ENCODE measurements at regions not wholly inside any gene's neighbourhood (a gene's known extent, or its start where the extent isn't known, plus 50 kb on each side); places are given as distances from the start of the nearest gene placed in this dataset.

DNA sequence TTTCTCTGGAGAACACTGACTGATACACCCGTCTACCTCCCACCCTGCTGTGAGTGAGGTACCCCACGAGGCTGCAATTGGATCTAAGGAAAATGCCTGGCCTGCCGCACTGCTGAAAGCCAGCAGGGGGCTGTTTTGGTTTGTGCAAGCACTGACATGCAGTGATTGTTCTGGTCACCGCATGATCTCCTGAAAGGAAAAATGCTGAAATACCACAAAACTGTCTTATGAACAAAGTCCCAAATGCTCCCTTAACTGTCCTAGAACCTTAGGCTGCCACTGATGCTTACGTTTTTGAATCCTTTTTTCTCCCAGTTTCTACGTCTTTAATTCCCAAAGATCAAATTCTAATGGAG, 132.7 kb downstream of the JCAD start:
- no peak overlapping the region for H3K4me3 Mint-ChIP-seq
- peaks cover 13% of the 10 kb centered on the region for H3K9me3 Mint-ChIP-seq
- no peaks in the 10 kb centered on the region for H3K36me3 Mint-ChIP-seq (ENCODE audit: low read depth)
- DNase-seq (no peak), ATAC-seq (ENCODE audit: low read depth) (no peak)
- TF ChIP-seq, protein P1, sequence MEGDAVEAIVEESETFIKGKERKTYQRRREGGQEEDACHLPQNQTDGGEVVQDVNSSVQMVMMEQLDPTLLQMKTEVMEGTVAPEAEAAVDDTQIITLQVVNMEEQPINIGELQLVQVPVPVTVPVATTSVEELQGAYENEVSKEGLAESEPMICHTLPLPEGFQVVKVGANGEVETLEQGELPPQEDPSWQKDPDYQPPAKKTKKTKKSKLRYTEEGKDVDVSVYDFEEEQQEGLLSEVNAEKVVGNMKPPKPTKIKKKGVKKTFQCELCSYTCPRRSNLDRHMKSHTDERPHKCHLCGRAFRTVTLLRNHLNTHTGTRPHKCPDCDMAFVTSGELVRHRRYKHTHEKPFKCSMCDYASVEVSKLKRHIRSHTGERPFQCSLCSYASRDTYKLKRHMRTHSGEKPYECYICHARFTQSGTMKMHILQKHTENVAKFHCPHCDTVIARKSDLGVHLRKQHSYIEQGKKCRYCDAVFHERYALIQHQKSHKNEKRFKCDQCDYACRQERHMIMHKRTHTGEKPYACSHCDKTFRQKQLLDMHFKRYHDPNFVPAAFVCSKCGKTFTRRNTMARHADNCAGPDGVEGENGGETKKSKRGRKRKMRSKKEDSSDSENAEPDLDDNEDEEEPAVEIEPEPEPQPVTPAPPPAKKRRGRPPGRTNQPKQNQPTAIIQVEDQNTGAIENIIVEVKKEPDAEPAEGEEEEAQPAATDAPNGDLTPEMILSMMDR (IDR thresholded peaks at IDR 0.05): no peak
- POLR2A ChIA-PET: no interaction called here
- peaks cover 6% of the 10 kb centered on the region for H3K27me3 Mint-ChIP-seq
- H3K27ac Mint-ChIP-seq: no peak overlapping the region
- intact Hi-C loops (cut with micrococcal nuclease): no loop called here
- CTCF ChIA-PET: no interaction called here
- no peaks in the 10 kb centered on the region for H3K4me1 Mint-ChIP-seq

DNA sequence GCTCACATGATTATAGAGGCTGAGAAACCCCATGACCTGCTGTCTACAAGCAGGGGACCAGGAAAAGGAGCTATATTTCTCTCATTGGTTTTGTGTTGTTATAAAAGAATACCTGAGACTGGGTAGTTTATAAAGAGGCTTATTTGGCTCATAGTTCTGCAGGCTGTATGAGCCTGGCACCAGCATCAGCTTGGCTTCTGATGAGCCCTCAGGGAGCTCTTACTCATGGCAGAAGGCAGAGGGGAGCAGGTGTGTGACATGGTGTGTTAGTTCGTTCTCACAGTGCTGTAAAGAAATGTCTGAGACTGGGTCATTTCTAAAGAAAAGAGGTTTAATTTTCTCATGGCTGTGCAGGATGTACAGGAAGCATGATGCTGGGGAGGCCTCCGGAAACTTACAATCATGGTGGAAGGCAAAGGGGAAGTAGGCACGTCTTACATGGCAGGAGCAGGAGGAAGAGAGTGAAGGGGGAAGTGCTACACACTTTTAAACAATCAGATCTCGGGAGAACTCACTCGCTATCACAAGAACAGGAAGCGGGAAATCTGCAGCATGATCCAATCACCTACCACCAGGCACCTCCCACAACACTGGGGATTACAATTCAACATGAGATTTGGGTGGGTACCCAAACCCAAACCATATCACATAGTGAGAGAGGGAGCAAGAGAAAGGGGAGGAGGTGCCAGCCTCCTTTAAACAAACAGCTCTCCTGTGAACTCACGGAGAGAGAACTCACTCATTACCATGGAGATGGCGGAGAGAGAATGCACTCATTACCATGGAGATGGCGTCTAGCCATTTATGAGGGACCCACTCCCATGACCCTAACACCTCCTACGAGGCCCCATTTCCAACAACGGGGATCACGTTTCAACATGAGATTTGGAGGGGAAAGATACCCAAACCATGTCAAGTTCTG, 133.4 kb downstream of the JCAD start:
- ChIA-PET CTCF (no interaction called here), POLR2A (no interaction called here)
- Mint-ChIP-seq H3K4me3 (no peak overlapping the region), H3K27ac (no peak overlapping the region), H3K4me1 (no peaks in the 10 kb centered on the region), H3K9me3 (peaks cover 13% of the 10 kb centered on the region), H3K27me3 (peaks cover 6% of the 10 kb centered on the region), H3K36me3 (ENCODE audit: low read depth) (no peaks in the 10 kb centered on the region)
- intact Hi-C loops (cut with micrococcal nuclease): no loop called here
- no peak for ATAC-seq (ENCODE audit: low read depth)
- DNase-seq: no peak
- TF ChIP-seq, protein P1 (IDR thresholded peaks at IDR 0.05): no peak

DNA sequence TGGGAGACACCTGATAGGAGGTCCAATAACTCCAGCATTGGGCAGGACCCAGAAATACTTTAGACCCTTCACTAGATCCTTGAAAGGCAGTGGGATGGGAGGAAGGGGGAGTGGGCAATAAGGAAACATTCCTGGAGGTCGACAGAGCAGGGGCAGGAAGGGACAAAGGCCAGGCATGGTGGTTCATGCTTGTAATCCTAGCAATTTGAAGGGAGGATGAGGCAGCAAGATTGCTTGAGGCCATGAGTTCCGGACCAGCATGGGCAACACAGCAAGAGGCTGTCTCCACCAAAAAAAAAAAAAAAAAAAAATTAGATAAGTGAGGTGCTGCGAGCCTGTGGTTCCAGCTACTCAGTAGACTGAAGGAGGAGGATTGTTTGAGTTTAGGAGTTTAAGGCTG, 134.9 kb downstream of the JCAD start:
- Mint-ChIP-seq H3K27me3 (peaks cover 9% of the 10 kb centered on the region), H3K36me3 (ENCODE audit: low read depth) (no peaks in the 10 kb centered on the region), H3K9me3 (peaks cover 13% of the 10 kb centered on the region), H3K4me3 (no peak overlapping the region), H3K4me1 (no peaks in the 10 kb centered on the region), H3K27ac (no peak overlapping the region)
- DNase-seq (no peak), ATAC-seq (ENCODE audit: low read depth) (no peak)
- ChIA-PET POLR2A (no interaction called here), CTCF (no interaction called here)
- TF ChIP-seq, protein P1 (IDR thresholded peaks at IDR 0.05): no peak
- intact Hi-C loops (cut with micrococcal nuclease): no loop called here

DNA sequence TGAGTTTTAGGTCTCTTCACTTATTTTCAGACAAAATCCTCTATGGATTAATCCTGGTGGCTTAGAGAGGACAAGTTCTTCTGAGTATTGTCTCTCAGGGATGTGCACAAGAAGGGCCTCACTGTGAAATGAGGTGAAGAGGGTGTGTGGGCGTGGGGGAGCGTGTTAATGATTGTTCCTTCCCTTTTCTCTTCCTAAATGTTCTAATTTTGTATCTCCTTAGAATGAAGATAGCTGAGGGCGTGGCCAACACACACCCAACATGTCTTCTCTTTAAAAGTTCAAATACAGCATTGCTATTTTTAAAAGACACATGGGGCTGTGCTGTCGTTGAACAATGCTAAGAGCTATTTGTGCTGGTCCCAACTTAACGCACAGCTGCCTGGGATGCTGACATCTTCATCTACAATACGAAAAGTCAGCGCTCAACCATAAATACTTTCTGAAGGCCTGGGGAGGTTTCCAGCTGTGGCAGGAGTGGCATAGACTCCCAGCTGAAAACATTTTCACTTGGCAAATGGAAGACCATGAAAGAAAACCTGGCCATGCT, 135.9 kb downstream of the JCAD start:
- ATAC-seq (ENCODE audit: low read depth): no peak
- H3K4me1 Mint-ChIP-seq: no peaks in the 10 kb centered on the region
- no peaks in the 10 kb centered on the region for H3K36me3 Mint-ChIP-seq (ENCODE audit: low read depth)
- H3K27me3 Mint-ChIP-seq: peaks cover 13% of the 10 kb centered on the region
- ChIA-PET CTCF (no interaction called here), POLR2A (no interaction called here)
- DNase-seq: no peak
- intact Hi-C loops (cut with micrococcal nuclease): no loop called here
- H3K4me3 Mint-ChIP-seq: no peak overlapping the region
- TF ChIP-seq, protein P1 (IDR thresholded peaks at IDR 0.05): no peak
- peaks cover 13% of the 10 kb centered on the region for H3K9me3 Mint-ChIP-seq
- H3K27ac Mint-ChIP-seq: no peak overlapping the region

DNA sequence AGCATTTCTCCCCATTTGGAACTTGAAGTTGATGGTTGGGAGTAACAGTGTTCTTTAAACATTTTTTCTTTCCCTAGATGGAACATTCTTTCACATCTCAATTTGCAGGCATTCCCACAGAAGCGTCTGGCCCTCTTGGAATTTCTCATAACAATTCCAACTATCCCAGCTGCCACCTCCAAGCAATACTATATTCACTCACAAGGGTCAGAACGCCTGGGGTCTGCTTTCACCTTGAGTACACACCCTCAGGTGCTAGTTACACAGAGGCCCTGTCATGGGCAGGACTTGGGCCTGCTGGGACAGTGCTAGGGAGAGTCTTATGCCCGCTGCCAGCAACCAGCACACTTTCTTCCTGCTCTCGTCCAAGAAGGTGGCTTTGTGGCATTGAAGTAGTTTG, 136.5 kb downstream of the JCAD start:
- ATAC-seq (ENCODE audit: low read depth): no peak

More for the DNA sequence above, 136.5 kb downstream of the JCAD start:
- Mint-ChIP-seq H3K36me3 (ENCODE audit: low read depth) (no peaks in the 10 kb centered on the region), H3K4me3 (no peak overlapping the region), H3K27ac (no peak overlapping the region), H3K9me3 (peaks cover 13% of the 10 kb centered on the region), H3K27me3 (peaks cover 13% of the 10 kb centered on the region), H3K4me1 (no peaks in the 10 kb centered on the region)
- ChIA-PET POLR2A (no interaction called here), CTCF (no interaction called here)
- TF ChIP-seq, protein P1 (IDR thresholded peaks at IDR 0.05): no peak
- DNase-seq: no peak
- intact Hi-C loops (cut with micrococcal nuclease): no loop called here
